Right hindlimb (tissue), 1 donor: ENCODE measurements at regions not wholly inside any gene's neighbourhood (a gene's known extent, or its start where the extent isn't known, plus 50 kb on each side); places are given as distances from the start of the nearest gene placed in this dataset.
A peak's percentile ranks its signal among the peaks of the same experiment; 100 is the strongest.

ENCODE experiments used
- DNase-seq: peaks from one replicate; pipeline ENCODE4 v3.0.0-alpha.2; 2018

GRCh38 chr9:90948156-90948555 lies 146.5 kb downstream of the SYK start:
- no peak for DNase-seq

- no peak for DNase-seq
These were observed 149.0 kb downstream of the SYK start for GRCh38 chr9:90950600-90950999.

GRCh38 chr9:90953200-90953599 lies 151.6 kb downstream of the SYK start:
- no peak for DNase-seq

DNA sequence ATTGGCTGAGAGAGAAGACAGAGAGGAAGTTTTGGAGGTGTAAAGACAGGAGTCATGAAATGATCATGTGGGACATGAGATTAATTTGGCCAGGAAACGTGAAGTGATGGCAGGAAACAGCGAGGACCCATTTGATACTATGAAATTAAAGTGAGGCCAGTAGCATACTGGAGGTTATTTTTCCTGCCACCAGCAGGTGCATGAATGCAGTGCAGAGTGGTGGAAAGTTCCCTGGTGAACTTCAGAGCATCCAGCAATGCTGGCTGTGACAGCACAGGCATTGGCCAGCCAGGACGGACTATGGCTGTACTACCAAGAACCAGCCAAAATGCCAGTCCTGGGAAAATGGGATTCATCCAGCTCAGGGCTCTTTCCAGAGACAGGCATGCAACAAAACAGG lies 152.2 kb downstream of the SYK start:
- DNase-seq = no peak

DNA sequence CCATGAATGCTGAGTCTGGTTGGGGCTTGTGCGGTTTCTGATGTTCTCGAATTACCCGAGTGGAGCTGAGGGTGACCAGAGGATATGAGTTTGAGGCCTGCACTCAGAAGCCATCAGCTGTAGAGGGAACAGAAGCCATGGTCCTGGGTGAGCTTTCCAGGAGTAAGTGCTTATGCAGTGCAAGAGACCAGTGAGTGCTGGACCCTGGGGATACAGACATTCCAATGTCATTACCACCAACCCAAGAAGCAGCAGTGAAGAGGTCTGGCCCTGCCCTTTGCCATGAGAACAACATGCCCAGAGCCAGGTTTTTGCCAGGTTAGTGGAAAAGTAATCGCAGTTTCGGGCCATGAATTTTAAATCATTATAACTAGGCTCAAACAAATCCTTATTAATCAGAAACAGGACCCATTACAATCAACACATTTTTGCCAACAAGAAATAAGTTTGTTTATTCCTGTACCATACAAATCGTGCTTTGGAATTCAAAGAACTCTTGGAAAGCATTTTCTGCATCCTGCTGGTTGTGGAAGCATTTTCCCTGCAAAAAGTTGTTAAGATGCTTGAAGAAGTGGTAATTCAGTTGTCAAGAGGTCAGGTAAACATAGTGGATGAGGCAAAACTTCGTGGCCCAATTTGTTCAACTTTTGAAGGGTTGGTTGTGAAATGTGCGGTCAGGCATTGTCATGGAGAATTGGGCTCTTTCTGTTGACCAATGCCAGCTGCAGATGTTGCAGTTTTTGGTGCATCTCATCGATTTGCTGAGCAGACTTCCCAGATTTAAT lies 154.6 kb downstream of the SYK start:
- no peak for DNase-seq

DNA sequence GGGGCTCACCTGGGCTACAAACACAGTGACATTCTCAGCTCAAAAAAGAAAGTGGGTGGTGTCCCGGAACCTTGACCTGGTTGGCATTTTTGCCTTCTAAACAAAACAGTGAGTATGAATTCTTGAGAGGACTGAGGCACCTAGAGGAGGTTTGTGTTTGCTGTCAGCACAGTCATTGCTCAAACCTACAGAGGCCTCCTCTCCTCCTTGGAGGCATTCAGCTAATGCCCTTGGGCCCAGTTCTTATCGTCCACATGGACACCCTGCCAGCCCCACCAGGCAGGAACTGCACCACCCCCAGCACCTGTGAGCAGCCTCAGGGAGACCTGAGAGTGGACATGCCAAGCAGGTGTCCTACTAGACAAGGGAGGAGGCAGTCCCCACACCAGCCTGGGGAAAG lies 156.7 kb downstream of the SYK start:
- DNase-seq = no peak

GRCh38 chr9:90960941-90961340 lies 159.3 kb downstream of the SYK start:
- DNase-seq = no peak

DNA sequence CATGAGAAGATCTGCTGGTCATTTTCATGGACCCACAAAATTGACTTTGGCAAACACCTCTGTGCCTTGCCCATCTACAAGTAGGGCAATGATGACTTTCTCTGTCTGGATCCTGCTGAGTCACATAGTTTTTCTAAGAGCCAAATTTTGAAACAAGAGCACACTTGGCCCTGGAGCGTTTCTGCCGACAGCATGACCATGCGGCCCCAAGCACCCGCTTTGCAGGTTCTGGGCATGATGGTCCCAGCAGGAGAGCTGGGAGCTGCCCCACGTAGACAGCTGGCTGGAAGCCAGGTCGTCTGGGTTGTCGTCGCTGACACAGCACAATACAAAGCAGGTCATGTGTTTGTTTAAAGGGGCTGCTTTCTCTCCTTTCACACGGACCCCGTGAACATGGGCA lies 159.8 kb downstream of the SYK start:
- DNase-seq = no peak

DNA sequence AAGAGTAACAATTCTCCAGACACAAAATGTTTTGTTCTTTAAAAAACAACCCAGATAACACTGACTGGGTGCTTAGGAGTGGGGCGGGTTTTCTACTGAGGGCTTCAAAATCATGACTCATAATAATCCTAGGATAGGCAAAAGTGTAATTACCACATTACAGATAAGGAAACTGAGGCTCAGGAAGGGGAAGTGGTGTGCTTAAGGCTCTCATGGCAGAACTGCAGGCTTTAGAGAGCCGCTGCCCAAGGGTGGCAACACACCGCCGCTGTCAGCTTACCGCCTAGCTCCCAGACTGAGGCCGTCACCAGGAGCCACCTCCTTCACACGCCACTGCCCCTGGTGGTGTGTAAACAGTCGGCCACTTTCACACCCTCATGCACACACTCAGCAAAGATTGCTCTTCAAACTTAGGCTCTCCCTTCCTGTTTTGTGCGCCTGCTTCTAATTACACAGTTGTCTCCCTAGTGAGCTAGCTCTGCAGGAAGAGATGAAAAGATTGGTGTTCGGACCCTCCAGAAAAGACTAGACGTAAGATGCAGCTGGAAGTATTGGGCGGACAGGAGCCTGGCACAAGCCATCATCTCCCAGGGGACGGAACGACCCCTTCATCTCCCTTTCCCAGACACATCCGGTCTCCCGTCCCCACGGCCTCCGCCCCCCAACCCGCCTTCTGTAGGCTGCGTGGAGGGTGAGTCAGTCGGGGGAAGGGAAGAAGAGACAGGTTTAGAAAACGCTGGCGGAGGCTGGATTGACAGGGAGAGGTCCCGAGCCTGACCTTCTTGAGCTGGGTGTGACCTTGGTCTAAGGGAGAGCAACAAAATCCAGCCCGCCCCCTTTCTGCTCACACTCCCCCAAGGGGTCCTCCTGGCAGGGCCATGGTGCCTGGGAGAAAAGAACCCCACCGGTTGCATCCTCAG lies 162.7 kb downstream of the SYK start:
- no peak for DNase-seq

GRCh38 chr9:90965226-90966030 lies 163.8 kb downstream of the SYK start:
- DNase-seq = no peak

GRCh38 chr9:90966031-90966290 lies 164.3 kb downstream of the SYK start:
- peak; percentile 31 for DNase-seq

DNA sequence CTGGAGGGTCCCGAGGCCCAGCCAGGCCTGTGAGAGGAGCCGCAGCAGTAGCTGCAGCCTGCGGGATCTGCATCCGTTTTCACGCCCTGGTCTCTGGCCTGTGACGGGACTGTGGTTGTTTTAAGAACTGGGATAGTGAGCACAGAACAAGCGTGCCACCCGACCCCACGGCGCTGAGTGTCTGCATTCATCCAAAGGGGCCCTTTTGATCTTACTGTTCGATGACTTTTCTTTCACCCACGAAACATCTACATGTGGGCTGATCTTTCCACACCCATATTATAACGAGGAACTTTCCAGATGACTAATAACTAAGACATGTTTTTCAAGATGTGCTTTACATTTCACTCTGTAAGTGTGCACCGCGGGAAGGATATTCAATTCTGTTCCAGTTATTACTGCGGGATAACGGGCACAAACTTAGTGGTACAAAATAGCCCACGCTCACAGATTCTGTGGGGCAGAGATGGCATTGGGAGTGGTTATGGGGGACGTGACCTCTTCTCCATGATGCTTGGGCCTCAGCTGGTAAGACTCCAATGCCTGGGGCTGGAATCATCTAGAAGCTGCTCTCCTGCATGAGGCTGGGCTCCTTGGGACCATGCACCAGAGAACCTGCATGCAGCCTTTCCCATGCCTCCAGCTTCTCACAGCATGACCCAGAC lies 165.0 kb downstream of the SYK start:
- no peak for DNase-seq

DNA sequence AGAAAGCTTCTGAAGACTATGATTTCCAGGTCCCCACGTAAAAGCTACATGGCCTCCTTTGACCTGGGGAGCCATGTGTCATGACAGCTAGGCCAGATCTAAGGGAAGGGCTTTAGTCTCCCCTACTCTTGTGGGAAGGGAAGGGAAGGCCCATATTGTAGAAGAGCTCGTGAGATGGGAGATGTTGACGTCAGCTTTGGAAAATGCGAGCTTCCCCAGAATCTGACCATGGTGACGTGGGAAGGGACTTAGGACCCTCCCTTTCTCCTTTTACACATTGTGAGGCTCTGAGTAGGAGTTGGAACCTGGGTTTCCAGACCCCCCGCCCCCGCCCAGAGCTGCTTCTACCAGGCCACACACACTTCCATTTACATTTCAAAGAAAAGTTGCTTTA lies 165.5 kb downstream of the SYK start:
- no peak for DNase-seq

DNA sequence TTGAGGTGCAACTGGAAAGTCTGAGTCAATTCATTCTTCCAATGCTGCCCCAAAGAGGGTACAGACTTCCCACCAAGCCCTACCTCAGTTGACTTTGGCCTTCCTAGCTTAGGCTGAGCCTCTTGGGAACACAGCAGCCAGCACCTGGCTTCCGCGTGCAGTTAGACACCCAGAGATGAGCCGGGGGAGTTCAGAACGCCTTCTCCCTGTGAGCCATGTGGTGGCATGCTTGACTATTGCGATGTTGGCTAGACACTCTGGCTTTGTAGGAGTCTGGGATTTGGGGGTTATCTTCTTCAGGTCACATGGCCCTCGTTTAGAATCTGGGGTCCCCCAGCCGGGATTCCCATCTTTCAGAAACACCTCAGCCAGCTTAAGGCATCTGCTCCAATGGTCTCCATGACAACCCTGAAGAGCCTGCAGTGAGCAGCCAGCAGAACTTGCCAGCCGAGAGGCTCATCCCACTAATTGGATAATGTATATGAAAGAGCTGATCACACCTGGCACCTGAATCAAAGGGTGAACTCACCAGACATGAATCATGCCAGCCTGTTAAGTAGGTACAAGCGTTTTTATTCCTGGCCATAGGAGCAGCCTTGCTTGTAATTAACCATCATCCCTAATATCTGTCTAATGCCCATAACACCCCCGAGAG lies 167.5 kb downstream of the SYK start:
- DNase-seq = no peak

DNA sequence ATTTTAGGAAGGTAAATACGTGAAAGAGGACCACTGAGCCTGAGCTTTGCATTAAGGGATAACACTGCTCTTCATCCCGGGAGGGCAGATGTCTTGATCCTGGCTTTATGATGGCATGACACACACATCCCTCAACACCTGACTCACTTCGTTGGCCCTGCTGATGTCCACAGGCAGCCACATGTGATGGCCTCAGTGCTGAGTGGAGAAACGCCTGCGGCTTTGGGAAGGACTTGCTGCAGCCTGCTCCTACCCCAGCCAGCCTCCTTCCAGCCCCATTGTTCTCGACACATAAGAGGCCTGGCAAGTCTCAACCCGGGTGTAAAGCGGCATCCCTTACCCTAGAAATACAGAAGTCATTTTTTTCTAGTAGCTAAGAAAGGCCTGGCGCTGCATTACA lies 169.0 kb downstream of the SYK start:
- DNase-seq = no peak

DNA sequence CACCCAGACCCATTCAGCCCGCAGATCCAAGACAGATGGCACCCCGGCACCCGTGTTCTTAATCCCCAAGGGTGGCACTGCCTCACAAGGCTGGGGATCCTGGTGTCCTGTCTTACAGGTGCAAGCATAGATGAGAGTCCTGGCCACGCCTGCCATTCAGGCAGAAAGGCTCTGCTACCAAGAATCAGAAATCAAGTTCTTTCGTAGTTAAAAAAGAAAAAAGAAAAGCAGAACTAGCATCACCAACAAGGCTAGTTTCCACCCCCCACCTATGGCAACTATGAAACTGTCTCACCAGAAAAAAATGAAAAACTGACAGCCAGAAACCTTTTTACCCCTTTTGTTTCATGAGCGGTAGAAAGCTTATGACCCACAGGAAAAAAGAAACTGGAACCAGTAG lies 170.4 kb downstream of the SYK start:
- no peak for DNase-seq

- no peak for DNase-seq
These were observed 172.4 kb downstream of the SYK start for GRCh38 chr9:90974016-90974415.

GRCh38 chr9:90974643-90975245 lies 173.1 kb downstream of the SYK start:
- no peak for DNase-seq

DNA sequence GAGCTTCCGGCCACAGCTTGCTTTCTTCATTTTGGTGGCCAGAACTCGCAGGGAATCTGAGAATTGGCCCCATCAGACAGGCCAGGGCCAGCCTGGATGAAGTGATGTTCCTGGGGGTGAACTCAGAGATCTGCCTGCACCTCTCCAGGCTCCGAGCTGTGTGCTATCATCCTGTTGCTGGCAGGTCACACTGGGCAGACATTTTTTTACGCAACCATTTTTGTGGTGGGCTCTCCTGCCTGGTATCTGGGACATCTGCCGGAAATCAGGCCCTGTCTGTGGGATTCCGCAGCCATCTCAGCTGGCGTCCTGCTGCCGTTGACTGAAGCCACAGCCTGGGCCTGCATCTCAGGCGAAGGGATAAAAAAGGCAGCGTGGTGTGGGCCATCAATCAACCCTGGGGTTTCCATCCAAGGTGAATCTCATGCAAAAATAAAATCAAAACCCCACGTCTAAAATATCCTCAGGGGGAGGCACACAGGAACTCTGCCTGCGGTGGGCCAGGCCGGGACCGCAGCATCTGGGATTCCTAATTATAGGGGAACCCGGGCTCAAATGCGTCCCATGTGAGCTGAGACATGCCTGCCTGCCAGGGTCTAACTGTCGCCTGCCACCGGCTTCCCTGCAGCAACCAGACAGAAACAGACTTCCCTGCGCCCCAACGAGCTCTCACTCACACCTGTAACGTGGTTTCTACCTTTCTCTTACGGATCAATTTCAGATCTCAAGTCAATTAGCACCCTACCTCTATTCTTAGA lies 174.3 kb downstream of the SYK start:
- peak; percentile 48 for DNase-seq

- no peak for DNase-seq
These were observed 177.5 kb downstream of the SYK start for GRCh38 chr9:90979138-90979551.

- no peak for DNase-seq
These were observed 178.0 kb downstream of the SYK start for GRCh38 chr9:90979639-90980038.
